OCI-LY1 (cell line): ENCODE measurements at regions not wholly inside any gene's neighbourhood (a gene's known extent, or its start where the extent isn't known, plus 50 kb on each side); places are given as distances from the start of the nearest gene placed in this dataset.

Experiments
- H2AFZ ChIP-seq: fragments of 200-600 bp; sonication (generic), shearing (Covaris generic); 2 replicates; pipeline ENCODE4 v1.6.0; 2014; ENCODE audit warnings: antibody characterized with exemption, mild to moderate bottlenecking, low read length
- H3F3A ChIP-seq: fragments of 200-600 bp; sonication (generic), shearing (Covaris generic); 2 replicates; pipeline ENCODE4 v1.6.0; 2014; ENCODE audit warnings: mild to moderate bottlenecking, antibody characterized with exemption, low read length, moderate library complexity; ENCODE audit not compliant: insufficient read depth
- H3K27ac ChIP-seq: fragments of 200-600 bp; sonication (generic); 2 replicates; pipeline ENCODE4 v1.5.1; 2014; ENCODE audit warnings: low read length, mixed run types, mild to moderate bottlenecking, low read depth; ENCODE audit not compliant: poor library complexity, severe bottlenecking
- H3K27me3 ChIP-seq: fragments of 200-600 bp; sonication (generic); 2 replicates; pipeline ENCODE4 v1.6.0; 2014; ENCODE audit warnings: antibody characterized with exemption, mild to moderate bottlenecking, low read length, moderate library complexity; ENCODE audit not compliant: insufficient read depth
- H3K36me3 ChIP-seq: fragments of 200-600 bp; sonication (generic); 2 replicates; pipeline ENCODE4 v1.6.1; 2014; ENCODE audit warnings: mild to moderate bottlenecking, antibody characterized with exemption, low read length, moderate library complexity, mixed read lengths; ENCODE audit not compliant: insufficient read depth
- H3K4me1 ChIP-seq: fragments of 200-600 bp; sonication (generic); 2 replicates; pipeline ENCODE4 v1.5.1; 2014; ENCODE audit warnings: mild to moderate bottlenecking, low read length, moderate library complexity; ENCODE audit not compliant: insufficient read depth, severe bottlenecking
- H3K4me2 ChIP-seq: fragments of 200-600 bp; sonication (generic), shearing (Covaris generic); 2 replicates; pipeline ENCODE4 v1.6.1; 2014; ENCODE audit warnings: low read length
- H3K4me3 ChIP-seq: fragments of 200-600 bp; sonication (generic); 2 replicates; pipeline ENCODE4 v1.5.1; 2014; ENCODE audit warnings: low read length, low read depth, mild to moderate bottlenecking, mixed read lengths; ENCODE audit not compliant: poor library complexity, severe bottlenecking
- H3K79me2 ChIP-seq: fragments of 200-600 bp; shearing (Covaris generic); 2 replicates; pipeline ENCODE4 v1.6.1; 2016; ENCODE audit warnings: mixed run types, low read length, mixed read lengths; ENCODE audit not compliant: insufficient read depth
- H3K9ac ChIP-seq: fragments of 200-600 bp; sonication (generic), shearing (Covaris generic); 2 replicates; pipeline ENCODE4 v1.6.1; 2014; ENCODE audit warnings: mild to moderate bottlenecking, low read length, mixed read lengths
- H3K9me2 ChIP-seq: fragments of 200-600 bp; sonication (generic), shearing (Covaris generic); 2 replicates; pipeline ENCODE4 v1.6.1; 2014; ENCODE audit warnings: low read depth, mild to moderate bottlenecking, low read length, mixed read lengths
- H3K9me3 ChIP-seq: fragments of 200-600 bp; shearing (Covaris generic); 2 replicates; pipeline ENCODE4 v1.6.1; 2014; ENCODE audit warnings: low read length, mixed read lengths
- H4K20me1 ChIP-seq: fragments of 200-600 bp; sonication (generic), shearing (Covaris generic); 2 replicates; pipeline ENCODE4 v1.6.0; 2016; ENCODE audit warnings: mild to moderate bottlenecking, low read length; ENCODE audit not compliant: insufficient read depth
- EZH2 ChIP-seq: fragments of 200-600 bp; sonication (generic), shearing (Covaris generic); IDR thresholded peaks from 2 replicates; pipeline ENCODE4 v1.8.0; 2017; ENCODE audit warnings: borderline replicate concordance, mixed run types, mild to moderate bottlenecking, antibody characterized with exemption, low read length, moderate library complexity, mixed read lengths
- TF ChIP-seq, protein P1 (sequence below): fragments of 200-600 bp; sonication (generic), shearing (Covaris generic); IDR thresholded peaks from 2 replicates; pipeline ENCODE4 v1.5.1; 2017; ENCODE audit warnings: mild to moderate bottlenecking, antibody characterized with exemption, low read length, moderate library complexity, mixed read lengths

DNA sequence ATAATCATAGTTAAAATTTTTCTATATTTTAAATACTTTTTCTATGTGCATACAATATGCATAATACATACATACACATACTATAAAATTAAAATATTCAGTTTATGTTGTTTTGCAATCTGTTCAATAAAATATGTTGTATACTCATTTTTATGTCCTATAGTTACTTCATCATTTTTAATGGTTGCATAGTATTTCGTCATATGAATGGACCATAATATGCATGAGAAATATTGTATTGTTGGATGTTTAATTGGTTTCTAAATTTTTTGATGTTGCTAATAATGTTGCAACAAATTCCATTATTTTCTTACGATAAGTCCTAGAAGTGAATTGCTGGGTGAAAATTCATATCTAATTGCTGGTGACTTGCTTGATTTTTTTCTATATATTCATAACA, 211.5 kb upstream of the GCFC2 start:
- Histone ChIP-seq H3K36me3 (no peaks in the 10 kb centered on the region), H3K4me3 (no peak overlapping the region), H3K27ac (no peak overlapping the region), H3K9me3 (no peaks in the 10 kb centered on the region), H3K9me2 (no peaks in the 10 kb centered on the region), H3K79me2 (no peaks in the 10 kb centered on the region), H3K4me1 (no peaks in the 10 kb centered on the region), H3K4me2 (no peak overlapping the region), H2AFZ (no peak overlapping the region), H3K9ac (no peak overlapping the region), H3F3A (no peaks in the 10 kb centered on the region), H3K27me3 (no peaks in the 10 kb centered on the region), H4K20me1 (no peaks in the 10 kb centered on the region)
- TF ChIP-seq, protein P1, sequence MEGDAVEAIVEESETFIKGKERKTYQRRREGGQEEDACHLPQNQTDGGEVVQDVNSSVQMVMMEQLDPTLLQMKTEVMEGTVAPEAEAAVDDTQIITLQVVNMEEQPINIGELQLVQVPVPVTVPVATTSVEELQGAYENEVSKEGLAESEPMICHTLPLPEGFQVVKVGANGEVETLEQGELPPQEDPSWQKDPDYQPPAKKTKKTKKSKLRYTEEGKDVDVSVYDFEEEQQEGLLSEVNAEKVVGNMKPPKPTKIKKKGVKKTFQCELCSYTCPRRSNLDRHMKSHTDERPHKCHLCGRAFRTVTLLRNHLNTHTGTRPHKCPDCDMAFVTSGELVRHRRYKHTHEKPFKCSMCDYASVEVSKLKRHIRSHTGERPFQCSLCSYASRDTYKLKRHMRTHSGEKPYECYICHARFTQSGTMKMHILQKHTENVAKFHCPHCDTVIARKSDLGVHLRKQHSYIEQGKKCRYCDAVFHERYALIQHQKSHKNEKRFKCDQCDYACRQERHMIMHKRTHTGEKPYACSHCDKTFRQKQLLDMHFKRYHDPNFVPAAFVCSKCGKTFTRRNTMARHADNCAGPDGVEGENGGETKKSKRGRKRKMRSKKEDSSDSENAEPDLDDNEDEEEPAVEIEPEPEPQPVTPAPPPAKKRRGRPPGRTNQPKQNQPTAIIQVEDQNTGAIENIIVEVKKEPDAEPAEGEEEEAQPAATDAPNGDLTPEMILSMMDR, result no peak

DNA sequence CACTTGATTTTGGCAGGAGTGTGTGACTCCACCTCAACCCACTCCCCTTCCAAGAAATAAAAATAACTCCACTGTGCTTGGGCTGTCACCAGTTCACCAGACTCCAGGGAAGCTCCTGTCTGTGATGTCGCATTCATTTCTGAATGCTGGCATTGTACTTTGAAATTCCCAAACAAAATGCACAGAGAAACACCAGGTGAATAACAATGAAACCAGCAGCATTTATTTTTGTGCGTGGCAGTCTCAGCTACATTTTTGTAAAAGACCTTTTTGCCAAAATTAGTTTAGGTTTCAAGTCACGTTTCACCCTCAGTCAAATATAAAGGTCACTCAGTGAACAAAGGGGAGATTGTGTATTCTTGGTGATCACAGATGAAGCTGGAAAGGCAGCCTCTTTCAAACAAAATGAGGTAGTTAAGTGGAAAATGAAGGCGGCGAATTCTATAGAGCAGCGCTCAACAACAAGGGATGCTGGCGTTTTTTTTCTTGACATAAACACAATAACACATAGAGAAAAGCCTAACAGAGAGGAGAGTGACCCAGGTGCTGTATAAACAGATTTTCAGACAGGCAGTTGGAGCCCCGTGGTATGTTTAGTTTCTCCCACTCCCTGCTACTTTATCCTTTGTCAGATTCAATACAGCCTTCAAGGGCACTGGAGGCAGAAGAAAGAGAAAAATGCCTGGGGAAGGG, 210.3 kb upstream of the GCFC2 start:
- Histone ChIP-seq H3K9ac (no peak overlapping the region), H2AFZ (no peak overlapping the region), H3K27me3 (no peaks in the 10 kb centered on the region), H3K4me3 (no peak overlapping the region), H4K20me1 (no peaks in the 10 kb centered on the region), H3F3A (no peaks in the 10 kb centered on the region), H3K9me2 (no peaks in the 10 kb centered on the region), H3K4me2 (no peak overlapping the region), H3K79me2 (no peaks in the 10 kb centered on the region), H3K36me3 (no peaks in the 10 kb centered on the region), H3K9me3 (no peaks in the 10 kb centered on the region), H3K4me1 (no peaks in the 10 kb centered on the region), H3K27ac (no peak overlapping the region)
- no peak for TF ChIP-seq EZH2
- TF ChIP-seq, protein P1, result no peak

DNA sequence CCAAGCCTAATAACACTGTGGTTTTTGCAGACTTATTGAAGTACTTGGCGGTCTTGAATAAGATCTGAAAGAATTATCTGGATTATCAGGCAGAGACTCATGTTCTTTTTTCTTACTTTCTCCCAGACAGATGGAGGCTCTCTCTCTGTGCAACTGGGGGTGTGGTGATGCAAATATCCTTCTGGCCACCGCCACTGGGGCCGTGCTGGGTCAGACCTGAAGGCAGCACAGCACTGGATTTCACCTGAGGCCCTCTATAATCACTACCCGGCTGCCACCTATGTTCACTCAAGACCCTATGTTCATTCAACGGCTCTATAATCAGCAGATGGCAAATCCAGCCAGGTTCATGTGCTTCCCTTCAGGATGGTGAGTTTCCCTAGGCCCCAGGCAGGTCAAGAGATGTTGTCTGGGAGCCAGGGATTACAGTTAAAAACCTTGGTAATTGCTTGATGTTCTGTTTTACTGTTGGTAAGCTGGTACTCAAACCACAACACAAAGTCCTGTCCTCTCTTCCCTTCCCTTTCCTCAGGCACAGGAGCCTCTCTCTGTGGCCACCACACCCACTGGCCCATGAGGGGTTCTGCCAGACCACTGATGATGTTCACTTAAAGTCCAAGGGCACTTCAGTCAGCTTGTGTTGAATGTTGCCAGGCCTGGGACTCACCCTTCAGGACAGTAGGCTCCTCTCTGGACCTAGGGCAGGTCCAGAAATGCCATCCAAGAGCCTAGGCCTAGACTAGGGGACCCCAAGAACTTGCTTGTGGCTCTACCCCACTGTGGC, 205.3 kb upstream of the GCFC2 start:
- TF ChIP-seq, protein P1, result no peak
- no peak for TF ChIP-seq EZH2
- Histone ChIP-seq H3K9me2 (no peaks in the 10 kb centered on the region), H3K9ac (no peak overlapping the region), H3K9me3 (no peaks in the 10 kb centered on the region), H3F3A (no peaks in the 10 kb centered on the region), H4K20me1 (no peaks in the 10 kb centered on the region), H3K4me2 (no peak overlapping the region), H3K27ac (no peak overlapping the region), H3K79me2 (no peaks in the 10 kb centered on the region), H3K36me3 (no peaks in the 10 kb centered on the region), H3K4me3 (no peak overlapping the region), H2AFZ (no peak overlapping the region), H3K27me3 (no peaks in the 10 kb centered on the region), H3K4me1 (no peaks in the 10 kb centered on the region)
